ENCODE measurements at regions not wholly inside any gene's neighbourhood (a gene's known extent, or its start where the extent isn't known, plus 50 kb on each side); places are given as distances from the start of the nearest gene placed in this dataset.

DNA sequence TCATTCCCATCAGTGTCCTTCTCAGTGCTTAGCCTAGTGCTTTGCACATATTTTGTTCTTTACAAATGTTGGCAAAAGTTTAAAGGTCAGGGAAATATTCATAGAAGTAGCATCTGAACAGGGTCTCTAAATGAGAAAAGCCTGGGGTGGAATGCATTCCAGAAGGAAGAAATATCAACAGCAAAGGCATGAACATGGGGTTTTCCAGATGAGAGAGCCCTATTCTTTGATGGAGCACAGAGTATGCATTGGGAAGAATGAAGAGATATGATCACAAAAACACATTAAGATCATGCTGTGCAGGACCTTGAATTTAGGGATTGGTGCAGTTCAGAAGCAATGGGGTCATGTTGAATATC is 140.2 kb downstream of the SNX19 start:
- no peak overlapping the region for H3K27ac ChIP-seq (ENCODE audit: control insufficient read depth, insufficient read depth, low read length)
- H3K4me1 ChIP-seq (ENCODE audit: control insufficient read depth, extremely low read depth, insufficient read depth, low read length), result peaks cover 25% of the 10 kb centered on the region
- no peak overlapping the region for H3K4me3 ChIP-seq (ENCODE audit: control insufficient read depth in 2 of 3, extremely low read depth in 1 of 3, insufficient read depth in 2 of 3, low read depth in 1 of 3, low read length in 3 of 3)
- FAIRE-seq (no peak), DNase-seq (ENCODE audit: low read depth, low spot score) (no peak)
- no peaks in the 10 kb centered on the region for H3K27me3 ChIP-seq (ENCODE audit: control insufficient read depth, extremely low read depth, insufficient read depth, low read length)
- TF ChIP-seq EZH2 (IDR thresholded peaks at IDR 0.05; ENCODE audit: low read length), result no peak
- TF ChIP-seq, protein P1, sequence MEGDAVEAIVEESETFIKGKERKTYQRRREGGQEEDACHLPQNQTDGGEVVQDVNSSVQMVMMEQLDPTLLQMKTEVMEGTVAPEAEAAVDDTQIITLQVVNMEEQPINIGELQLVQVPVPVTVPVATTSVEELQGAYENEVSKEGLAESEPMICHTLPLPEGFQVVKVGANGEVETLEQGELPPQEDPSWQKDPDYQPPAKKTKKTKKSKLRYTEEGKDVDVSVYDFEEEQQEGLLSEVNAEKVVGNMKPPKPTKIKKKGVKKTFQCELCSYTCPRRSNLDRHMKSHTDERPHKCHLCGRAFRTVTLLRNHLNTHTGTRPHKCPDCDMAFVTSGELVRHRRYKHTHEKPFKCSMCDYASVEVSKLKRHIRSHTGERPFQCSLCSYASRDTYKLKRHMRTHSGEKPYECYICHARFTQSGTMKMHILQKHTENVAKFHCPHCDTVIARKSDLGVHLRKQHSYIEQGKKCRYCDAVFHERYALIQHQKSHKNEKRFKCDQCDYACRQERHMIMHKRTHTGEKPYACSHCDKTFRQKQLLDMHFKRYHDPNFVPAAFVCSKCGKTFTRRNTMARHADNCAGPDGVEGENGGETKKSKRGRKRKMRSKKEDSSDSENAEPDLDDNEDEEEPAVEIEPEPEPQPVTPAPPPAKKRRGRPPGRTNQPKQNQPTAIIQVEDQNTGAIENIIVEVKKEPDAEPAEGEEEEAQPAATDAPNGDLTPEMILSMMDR (optimal IDR thresholded peaks at IDR 0.05 in 1 of 3, IDR thresholded peaks at IDR 0.05 in 1 of 3, conservative IDR thresholded peaks at IDR 0.05 in 1 of 3; ENCODE audit: extremely low read depth in 1 of 3, insufficient read depth in 2 of 3, low read length in 3 of 3), result no peak
- H3K9ac ChIP-seq (ENCODE audit: control insufficient read depth, extremely low read depth, insufficient read depth, low read length), result no peak overlapping the region
- no peaks in the 10 kb centered on the region for H4K20me1 ChIP-seq (ENCODE audit: control insufficient read depth, extremely low read depth, insufficient read depth, low read length)
- no peaks in the 10 kb centered on the region for H3K9me3 ChIP-seq (ENCODE audit: control insufficient read depth, low read depth, low read length)
- H2AFZ ChIP-seq (ENCODE audit: control insufficient read depth, low read length), result no peak overlapping the region
- H3K36me3 ChIP-seq (ENCODE audit: control insufficient read depth in 2 of 2, extremely low read depth in 1 of 2, insufficient read depth in 2 of 2, low read length in 2 of 2), result no peaks in the 10 kb centered on the region
- no peaks in the 10 kb centered on the region for H3K9me1 ChIP-seq (ENCODE audit: control insufficient read depth, extremely low read depth, insufficient read depth, low read length)
- no peaks in the 10 kb centered on the region for H3K79me2 ChIP-seq (ENCODE audit: control insufficient read depth, insufficient read depth, low read length)
- dilution Hi-C loops (cut with MboI; ENCODE audit: extremely low pct_ligation_motif_present, low sequenced_read_pairs), result no loop called here
- H3K4me2 ChIP-seq (ENCODE audit: control insufficient read depth, extremely low read depth, insufficient read depth, low read depth, low read length), result no peak overlapping the region

DNA sequence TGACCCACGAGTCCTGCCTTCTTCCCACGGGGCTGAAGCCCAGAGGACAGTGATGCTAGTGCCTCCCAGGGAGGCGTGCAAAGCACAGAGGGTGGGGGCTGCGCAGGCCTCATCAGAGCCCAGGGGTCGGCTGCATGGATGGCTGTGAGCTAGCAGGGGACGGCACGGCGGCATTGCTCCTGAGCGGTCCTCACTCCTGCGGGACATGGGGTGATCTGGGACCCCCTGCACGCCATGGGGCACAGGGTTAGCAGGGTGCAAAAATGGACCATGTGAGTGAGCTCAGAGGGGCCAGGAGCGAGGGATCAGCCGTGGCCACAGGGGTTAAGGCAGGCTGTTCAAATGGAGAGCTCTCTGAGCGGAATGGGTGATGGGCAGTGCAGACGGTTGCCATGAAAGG is 138.3 kb downstream of the SNX19 start:
- Histone ChIP-seq H3K4me1 (ENCODE audit: control insufficient read depth, extremely low read depth, insufficient read depth, low read length) (peaks cover 29% of the 10 kb centered on the region), H2AFZ (ENCODE audit: control insufficient read depth, low read length) (no peak overlapping the region), H3K9me1 (ENCODE audit: control insufficient read depth, extremely low read depth, insufficient read depth, low read length) (no peaks in the 10 kb centered on the region), H3K9me3 (ENCODE audit: control insufficient read depth, low read depth, low read length) (no peaks in the 10 kb centered on the region), H3K4me3 (ENCODE audit: control insufficient read depth in 2 of 3, extremely low read depth in 1 of 3, insufficient read depth in 2 of 3, low read depth in 1 of 3, low read length in 3 of 3) (no peak overlapping the region), H3K9ac (ENCODE audit: control insufficient read depth, extremely low read depth, insufficient read depth, low read length) (no peak overlapping the region), H3K4me2 (ENCODE audit: control insufficient read depth, extremely low read depth, insufficient read depth, low read depth, low read length) (no peak overlapping the region), H3K79me2 (ENCODE audit: control insufficient read depth, insufficient read depth, low read length) (no peaks in the 10 kb centered on the region), H3K27me3 (ENCODE audit: control insufficient read depth, extremely low read depth, insufficient read depth, low read length) (no peaks in the 10 kb centered on the region), H4K20me1 (ENCODE audit: control insufficient read depth, extremely low read depth, insufficient read depth, low read length) (no peaks in the 10 kb centered on the region), H3K36me3 (ENCODE audit: control insufficient read depth in 2 of 2, extremely low read depth in 1 of 2, insufficient read depth in 2 of 2, low read length in 2 of 2) (no peaks in the 10 kb centered on the region), H3K27ac (ENCODE audit: control insufficient read depth, insufficient read depth, low read length) (no peak overlapping the region)
- DNase-seq (ENCODE audit: low read depth, low spot score) (no peak), FAIRE-seq (no peak)
- dilution Hi-C loops (cut with MboI; ENCODE audit: extremely low pct_ligation_motif_present, low sequenced_read_pairs), result no loop called here
- no peak for TF ChIP-seq EZH2 (IDR thresholded peaks at IDR 0.05; ENCODE audit: low read length)
- TF ChIP-seq, protein P1 (optimal IDR thresholded peaks at IDR 0.05 in 1 of 3, IDR thresholded peaks at IDR 0.05 in 1 of 3, conservative IDR thresholded peaks at IDR 0.05 in 1 of 3; ENCODE audit: extremely low read depth in 1 of 3, insufficient read depth in 2 of 3, low read length in 3 of 3), result no peak
